ENCODE measurements at regions not wholly inside any gene's neighbourhood (a gene's known extent, or its start where the extent isn't known, plus 50 kb on each side); places are given as distances from the start of the nearest gene placed in this dataset.
"Not testable (repeated sequence)": the region's sequence is repeated elsewhere in the genome, so short reads cannot be mapped to it uniquely, and the experiment has no call there.

- no peak for TF ChIP-seq MAX (IDR thresholded peaks at IDR 0.05; ENCODE audit: low read depth, low read length)
- TF ChIP-seq POLR2A (IDR thresholded peaks at IDR 0.05; ENCODE audit: extremely low read depth, insufficient read length) = no peak
- no peak for TF ChIP-seq MYC (IDR thresholded peaks at IDR 0.05; ENCODE audit: low read depth, low read length)
- no peak for TF ChIP-seq CTCF (IDR thresholded peaks at IDR 0.05; ENCODE audit: low read depth, low read length)
- no peak overlapping the region for H3K4me3 ChIP-seq (ENCODE audit: low read depth, low read length)
- no peak for DNase-seq (ENCODE audit: low read depth)
Observed at GRCh38 chr12:46904406-46905238, 78.8 kb upstream of the SLC38A4 start.

GRCh38 chr12:46905239-46905627 lies 79.4 kb upstream of the SLC38A4 start:
- not testable (repeated sequence) for H3K4me3 ChIP-seq (ENCODE audit: low read depth, low read length); DNase-seq (ENCODE audit: low read depth)

- no peak overlapping the region for H3K4me3 ChIP-seq (ENCODE audit: low read depth, low read length)
- DNase-seq (ENCODE audit: low read depth) = no peak
- TF ChIP-seq CTCF (IDR thresholded peaks at IDR 0.05; ENCODE audit: low read depth, low read length) = no peak
- no peak for TF ChIP-seq POLR2A (IDR thresholded peaks at IDR 0.05; ENCODE audit: extremely low read depth, insufficient read length)
- TF ChIP-seq MYC (IDR thresholded peaks at IDR 0.05; ENCODE audit: low read depth, low read length) = no peak
- no peak for TF ChIP-seq MAX (IDR thresholded peaks at IDR 0.05; ENCODE audit: low read depth, low read length)
Observed at GRCh38 chr12:46907791-46908190, 82.0 kb upstream of the SLC38A4 start.

- TF ChIP-seq MYC (IDR thresholded peaks at IDR 0.05; ENCODE audit: low read depth, low read length) = no peak
- no peak for TF ChIP-seq POLR2A (IDR thresholded peaks at IDR 0.05; ENCODE audit: extremely low read depth, insufficient read length)
- TF ChIP-seq MAX (IDR thresholded peaks at IDR 0.05; ENCODE audit: low read depth, low read length) = no peak
- TF ChIP-seq CTCF (IDR thresholded peaks at IDR 0.05; ENCODE audit: low read depth, low read length) = no peak
- H3K4me3 ChIP-seq (ENCODE audit: low read depth, low read length) = no peak overlapping the region
- DNase-seq (ENCODE audit: low read depth) = no peak
Observed at GRCh38 chr12:46908236-46908935, 82.6 kb upstream of the SLC38A4 start.

- no peak for DNase-seq (ENCODE audit: low read depth)
- H3K4me3 ChIP-seq (ENCODE audit: low read depth, low read length) = no peak overlapping the region
- TF ChIP-seq MYC (IDR thresholded peaks at IDR 0.05; ENCODE audit: low read depth, low read length) (no peak), POLR2A (IDR thresholded peaks at IDR 0.05; ENCODE audit: extremely low read depth, insufficient read length) (no peak), CTCF (IDR thresholded peaks at IDR 0.05; ENCODE audit: low read depth, low read length) (no peak), MAX (IDR thresholded peaks at IDR 0.05; ENCODE audit: low read depth, low read length) (no peak)
Observed at GRCh38 chr12:46908936-46909635, 83.3 kb upstream of the SLC38A4 start.

- TF ChIP-seq CTCF (IDR thresholded peaks at IDR 0.05; ENCODE audit: low read depth, low read length) = no peak
- TF ChIP-seq MAX (IDR thresholded peaks at IDR 0.05; ENCODE audit: low read depth, low read length) = no peak
- no peak for TF ChIP-seq POLR2A (IDR thresholded peaks at IDR 0.05; ENCODE audit: extremely low read depth, insufficient read length)
- no peak for TF ChIP-seq MYC (IDR thresholded peaks at IDR 0.05; ENCODE audit: low read depth, low read length)
- DNase-seq (ENCODE audit: low read depth) = no peak
Observed at GRCh38 chr12:46910830-46911229, 85.0 kb upstream of the SLC38A4 start.

More at GRCh38 chr12:46910830-46911229, 85.0 kb upstream of the SLC38A4 start:
- no peak overlapping the region for H3K4me3 ChIP-seq (ENCODE audit: low read depth, low read length)

All from NB4 (cell line).